Kidney epithelial cell (primary cell): ENCODE measurements at regions not wholly inside any gene's neighbourhood (a gene's known extent, or its start where the extent isn't known, plus 50 kb on each side); places are given as distances from the start of the nearest gene placed in this dataset.

Experiments used
- DNase-seq: peaks from one replicate; pipeline ENCODE4 v3.0.0-alpha.2; 2010; ENCODE audit warnings: low read depth
- H3K27me3 ChIP-seq: 2 replicates; pipeline ENCODE4 v1.6.0; 2011; ENCODE audit warnings: low read length; ENCODE audit not compliant: control insufficient read depth, insufficient read depth
- H3K36me3 ChIP-seq: 2 replicates; pipeline ENCODE4 v1.5.1; 2011; ENCODE audit warnings: low read length; ENCODE audit not compliant: control insufficient read depth, insufficient read depth
- H3K4me3 ChIP-seq: 2 replicates; pipeline ENCODE4 v1.5.1; 2011; ENCODE audit warnings: low read depth, mild to moderate bottlenecking, control low read depth, low read length
- CTCF ChIP-seq: IDR thresholded peaks from 2 replicates; pipeline ENCODE4 v1.5.1; 2011; ENCODE audit warnings: mild to moderate bottlenecking, moderate library complexity, low read length, control low read depth, inconsistent platforms; ENCODE audit not compliant: insufficient read depth, poor library complexity, severe bottlenecking

- Histone ChIP-seq H3K36me3 (no peaks in the 10 kb centered on the region), H3K4me3 (no peak overlapping the region), H3K27me3 (no peaks in the 10 kb centered on the region)
- no peak for TF ChIP-seq CTCF
- no peak for DNase-seq
These were observed 95.5 kb upstream of the ST6GAL2 start for GRCh38 chr2:106981491-106981890.

- no peaks in the 10 kb centered on the region for H3K36me3 ChIP-seq
- no peak overlapping the region for H3K4me3 ChIP-seq
- DNase-seq, result no peak
- H3K27me3 ChIP-seq, result no peaks in the 10 kb centered on the region
- no peak for TF ChIP-seq CTCF
These were observed 96.4 kb upstream of the ST6GAL2 start for GRCh38 chr2:106982350-106982749.

- no peak overlapping the region for H3K4me3 ChIP-seq
- DNase-seq, result no peak
- no peaks in the 10 kb centered on the region for H3K36me3 ChIP-seq
- no peaks in the 10 kb centered on the region for H3K27me3 ChIP-seq
- no peak for TF ChIP-seq CTCF
These were observed 97.3 kb upstream of the ST6GAL2 start for GRCh38 chr2:106983305-106983704.

GRCh38 chr2:106988361-106988760, 102.4 kb upstream of the ST6GAL2 start:
- Histone ChIP-seq H3K36me3 (no peaks in the 10 kb centered on the region), H3K4me3 (no peak overlapping the region), H3K27me3 (no peaks in the 10 kb centered on the region)
- TF ChIP-seq CTCF, result no peak
- no peak for DNase-seq

DNA sequence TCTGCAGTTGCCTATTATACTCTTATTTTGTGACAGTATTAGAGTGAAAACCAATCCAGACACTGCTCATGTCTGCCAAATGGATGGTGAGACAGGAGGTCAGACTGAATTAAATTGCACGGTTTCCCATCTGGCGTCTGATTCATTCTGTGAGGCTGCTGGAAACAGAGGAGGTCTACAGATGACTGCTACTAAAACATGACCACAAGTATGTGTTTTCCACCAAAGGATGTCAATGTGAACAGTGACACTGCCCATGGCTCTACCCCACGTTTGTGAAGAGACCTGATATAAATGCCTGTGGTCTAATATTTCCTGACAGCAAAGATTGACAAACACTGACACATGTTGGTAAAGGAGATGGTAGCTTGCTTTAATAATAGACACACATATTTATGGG, 104.3 kb upstream of the ST6GAL2 start:
- Histone ChIP-seq H3K27me3 (no peaks in the 10 kb centered on the region), H3K4me3 (no peak overlapping the region), H3K36me3 (no peaks in the 10 kb centered on the region)
- no peak for TF ChIP-seq CTCF
- peak; percentile 63 for DNase-seq

DNA sequence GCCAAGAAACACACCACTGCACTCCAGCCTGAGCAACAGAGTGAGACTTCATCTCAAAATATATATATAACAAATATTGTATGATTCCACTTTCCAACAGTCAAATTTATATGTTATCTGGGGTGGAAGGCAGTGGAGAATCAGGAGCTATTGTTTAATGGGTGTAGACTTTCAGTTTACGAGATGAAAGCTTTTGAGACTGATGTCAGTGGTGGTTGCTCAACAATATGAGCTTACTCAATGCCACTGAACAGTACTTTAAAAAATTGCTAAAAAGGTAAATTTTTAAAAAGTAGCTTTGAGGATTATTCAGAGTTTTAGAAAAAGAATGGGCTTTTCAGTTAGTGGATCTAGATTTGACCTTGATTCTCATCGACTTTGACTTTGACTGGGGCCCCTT, 105.9 kb upstream of the ST6GAL2 start:
- H3K36me3 ChIP-seq, result no peaks in the 10 kb centered on the region
- H3K4me3 ChIP-seq, result no peak overlapping the region
- no peak for TF ChIP-seq CTCF
- DNase-seq, result no peak
- peaks cover 3% of the 10 kb centered on the region for H3K27me3 ChIP-seq
